ENCODE measurements at regions not wholly inside any gene's neighbourhood (a gene's known extent, or its start where the extent isn't known, plus 50 kb on each side); places are given as distances from the start of the nearest gene placed in this dataset.
A peak's percentile ranks its signal among the peaks of the same experiment; 100 is the strongest.

DNA sequence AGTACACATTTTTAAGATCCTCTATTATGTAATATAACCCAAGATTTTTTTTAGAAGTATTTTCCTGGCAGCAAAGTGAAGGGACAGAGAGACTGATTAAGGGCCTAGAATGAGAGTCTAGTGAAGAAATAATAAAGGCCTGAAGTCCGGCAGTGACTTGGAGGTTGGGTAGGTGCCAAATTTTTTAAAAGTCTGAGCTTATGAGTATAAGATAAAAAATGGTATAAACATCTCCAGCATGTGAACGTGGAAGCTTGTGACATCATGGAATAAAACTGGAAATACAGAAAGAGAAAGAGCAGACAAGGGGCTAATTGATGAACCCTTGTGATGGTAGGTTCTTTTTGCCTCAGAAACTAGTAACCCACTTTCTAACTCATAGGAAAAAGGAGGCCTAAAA lies 174.6 kb downstream of the SUCLA2 start:
- no peak for DNase-seq (ENCODE audit: low spot score)

DNA sequence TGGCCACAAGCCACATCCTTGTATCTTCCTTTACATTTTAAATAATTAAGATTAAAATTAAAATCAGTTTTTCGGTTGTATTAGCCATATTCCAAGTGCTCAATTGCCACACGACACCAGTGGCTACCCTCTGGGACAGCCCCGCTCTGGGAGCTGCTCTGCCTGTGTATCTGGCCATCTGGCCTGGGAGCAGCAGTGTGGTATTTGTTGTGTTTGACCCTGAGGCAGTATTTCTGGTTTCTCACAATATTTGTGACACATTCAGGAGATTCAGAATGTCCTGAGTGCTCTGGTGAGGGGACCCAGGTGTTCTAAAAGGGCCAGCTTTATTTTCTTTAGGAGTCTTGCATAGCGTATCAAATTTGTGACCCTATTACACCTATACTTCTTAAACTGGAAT lies 179.0 kb downstream of the SUCLA2 start:
- DNase-seq (ENCODE audit: low spot score), result no peak

DNA sequence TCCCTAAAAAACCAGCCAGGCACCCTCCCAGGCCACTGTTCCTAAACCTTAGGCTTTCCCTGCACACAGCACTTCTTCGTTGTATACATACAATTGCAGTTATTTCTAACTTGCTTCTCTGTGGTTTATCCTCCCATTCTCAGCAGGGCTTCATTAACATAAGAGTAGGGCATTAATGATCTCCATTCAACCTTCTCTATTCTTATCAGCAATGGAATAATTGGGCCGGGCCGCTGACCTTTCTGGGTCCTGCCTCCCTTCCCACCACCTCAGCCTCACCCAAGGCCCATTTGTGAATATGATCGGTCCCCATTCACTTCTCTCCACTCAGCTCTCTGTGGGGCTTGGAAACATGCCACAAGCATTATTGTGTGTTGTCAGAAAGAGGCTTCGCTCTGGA lies 184.2 kb downstream of the SUCLA2 start:
- DNase-seq (ENCODE audit: low spot score), result no peak

DNA sequence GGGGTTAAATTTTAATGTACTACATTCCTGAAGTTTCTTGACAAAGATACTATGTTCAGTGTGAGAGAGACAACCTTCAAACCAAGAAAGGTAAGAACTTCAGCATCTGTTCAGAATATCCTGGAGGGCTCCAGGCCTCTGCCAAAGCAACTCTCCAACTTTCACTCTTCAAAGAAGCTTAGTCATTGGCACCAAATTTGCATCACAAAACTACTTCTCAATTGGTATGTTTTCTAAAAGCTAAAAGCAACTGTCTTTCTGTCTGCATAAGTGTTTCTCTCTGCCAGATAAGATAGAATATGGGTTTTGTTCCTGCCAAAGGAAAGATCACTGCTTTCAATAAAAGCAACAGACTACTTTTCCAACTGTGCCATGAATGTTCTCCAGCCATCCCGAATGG lies 187.4 kb downstream of the SUCLA2 start:
- no peak for DNase-seq (ENCODE audit: low spot score)

DNA sequence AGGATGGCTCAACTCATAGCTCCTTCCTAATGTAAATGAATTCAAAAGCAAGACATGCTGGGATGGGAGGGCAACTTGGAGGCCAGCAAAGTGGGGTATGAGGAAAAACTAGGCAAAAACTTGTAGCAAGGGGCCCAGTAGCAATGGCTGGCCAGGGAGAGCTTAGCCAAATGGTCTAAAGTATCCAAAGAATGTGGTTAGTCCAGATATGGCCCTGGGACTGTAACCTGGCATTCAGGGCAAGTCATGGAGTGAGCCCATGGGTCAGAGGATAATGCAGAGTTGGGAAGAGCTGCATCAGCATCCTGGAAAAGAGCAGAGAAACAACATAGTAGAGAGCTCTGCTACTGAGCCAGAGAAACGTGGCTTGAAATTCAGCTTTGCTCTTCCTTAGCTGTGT lies 191.7 kb downstream of the SUCLA2 start:
- no peak for DNase-seq (ENCODE audit: low spot score)

DNA sequence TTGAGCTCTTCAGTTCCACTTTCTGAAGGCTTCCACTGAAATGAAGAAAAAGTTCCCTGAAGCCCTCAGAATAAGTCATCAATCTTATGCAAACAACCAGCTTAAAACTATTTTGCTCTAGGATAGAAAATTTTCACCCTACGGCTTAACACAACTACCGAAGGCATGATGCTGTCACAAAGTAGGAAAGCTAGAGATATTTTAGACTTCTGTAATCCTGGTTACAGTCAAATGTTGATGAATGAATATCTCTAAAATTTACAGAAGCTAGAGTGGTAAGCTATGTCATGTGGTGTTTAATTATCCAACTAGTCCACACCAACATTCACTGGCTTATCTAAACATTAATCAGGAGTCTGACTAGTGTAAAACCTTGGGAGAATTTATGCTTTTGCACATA lies 197.9 kb downstream of the SUCLA2 start:
- no peak for DNase-seq (ENCODE audit: low spot score)

DNA sequence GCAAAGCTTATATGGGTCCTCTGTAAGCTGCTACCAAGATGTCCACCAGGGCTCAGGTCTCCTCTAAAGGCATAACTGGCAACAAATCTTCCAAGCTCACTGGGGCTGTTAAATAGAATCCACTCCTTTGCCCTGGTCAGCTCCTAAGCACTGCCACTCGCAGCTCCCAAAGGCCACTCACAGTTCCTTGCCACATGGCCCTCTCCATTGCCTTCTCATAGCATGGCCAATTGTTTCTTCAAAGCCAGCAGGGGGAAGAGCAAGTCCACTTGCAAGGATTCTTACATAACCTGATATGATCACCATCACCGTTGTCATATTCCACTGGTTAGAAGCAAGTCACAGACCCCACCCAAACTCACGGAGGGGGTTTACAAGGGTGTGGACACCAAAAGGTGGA lies 199.5 kb downstream of the SUCLA2 start:
- no peak for DNase-seq (ENCODE audit: low spot score)

DNA sequence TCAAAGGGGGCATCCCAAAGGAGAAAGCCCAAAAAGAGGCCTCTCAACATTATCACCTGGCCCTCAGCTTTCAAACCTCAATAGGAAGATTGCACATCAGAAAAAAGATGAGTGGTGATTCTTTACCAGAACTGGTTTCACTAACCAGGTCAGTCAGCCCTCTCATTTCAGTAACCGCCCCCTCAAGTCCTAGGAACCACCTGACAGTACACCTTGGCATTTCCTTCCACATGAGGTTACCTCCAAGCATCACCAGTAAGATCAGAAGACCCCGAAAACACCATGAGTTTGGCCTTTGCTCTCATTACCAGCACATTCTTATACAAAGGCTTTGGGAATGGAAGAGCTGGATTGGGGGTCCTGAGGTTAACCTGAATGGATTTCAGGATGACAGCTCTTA lies 200.5 kb downstream of the SUCLA2 start:
- no peak for DNase-seq (ENCODE audit: low spot score)

DNA sequence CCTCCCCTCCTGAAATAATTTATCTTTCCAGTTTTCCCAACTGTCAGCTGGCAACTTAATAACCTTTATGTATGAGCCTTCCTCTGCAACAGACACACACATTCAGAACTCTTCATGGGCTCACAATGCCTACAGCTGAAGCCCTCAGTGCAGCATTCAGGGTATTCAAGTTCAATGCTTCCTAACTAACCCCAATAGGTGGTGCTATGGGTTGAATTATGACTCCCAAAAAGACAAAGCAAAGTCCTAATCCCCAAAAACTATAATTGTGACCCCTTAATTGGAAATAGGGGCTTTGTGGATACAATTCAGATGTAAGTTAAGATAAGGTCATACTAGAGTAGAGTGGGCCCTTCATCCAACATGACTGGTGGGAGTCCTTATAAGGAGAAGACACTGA lies 202.2 kb downstream of the SUCLA2 start:
- DNase-seq (ENCODE audit: low spot score), result no peak

DNA sequence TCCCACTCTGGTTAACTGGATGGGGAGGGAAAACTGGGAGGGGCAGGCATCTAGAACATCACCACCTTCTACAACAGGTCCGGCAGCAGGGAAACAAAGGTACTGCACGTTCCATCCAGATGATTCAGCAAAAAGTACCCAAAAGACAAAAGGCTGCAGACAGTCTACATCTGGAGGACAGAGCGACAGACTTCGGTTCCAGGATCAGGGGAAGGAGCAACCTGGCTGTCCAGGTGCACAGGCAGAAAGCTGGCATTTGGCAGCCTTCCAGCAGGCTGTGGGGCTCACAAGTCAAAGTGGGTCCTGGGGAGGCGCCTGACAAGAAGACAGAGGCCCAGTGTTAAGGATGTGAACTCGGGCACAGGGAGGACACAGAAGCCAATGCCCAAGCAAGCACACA lies 202.9 kb downstream of the SUCLA2 start:
- DNase-seq (ENCODE audit: low spot score), result no peak

DNA sequence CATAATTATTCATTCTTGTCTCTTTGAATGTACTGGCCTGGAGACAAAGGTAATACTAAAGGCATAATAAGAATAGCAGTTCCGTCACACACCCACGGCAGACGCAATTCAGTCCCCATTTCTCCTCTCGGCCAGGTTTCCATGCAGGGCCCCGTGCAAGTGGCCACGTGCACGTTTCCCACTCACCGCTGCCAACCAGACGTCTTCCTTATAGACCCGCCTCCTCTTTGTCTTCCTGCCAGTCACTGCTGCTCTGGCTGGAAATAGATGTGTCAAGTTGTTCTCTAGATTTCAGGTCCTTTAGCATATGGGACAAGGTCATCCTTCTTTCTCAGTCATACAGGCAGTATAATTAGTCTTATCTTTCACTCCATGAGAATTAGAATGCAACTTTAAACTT lies 204.3 kb downstream of the SUCLA2 start:
- DNase-seq (ENCODE audit: low spot score), result no peak

DNA sequence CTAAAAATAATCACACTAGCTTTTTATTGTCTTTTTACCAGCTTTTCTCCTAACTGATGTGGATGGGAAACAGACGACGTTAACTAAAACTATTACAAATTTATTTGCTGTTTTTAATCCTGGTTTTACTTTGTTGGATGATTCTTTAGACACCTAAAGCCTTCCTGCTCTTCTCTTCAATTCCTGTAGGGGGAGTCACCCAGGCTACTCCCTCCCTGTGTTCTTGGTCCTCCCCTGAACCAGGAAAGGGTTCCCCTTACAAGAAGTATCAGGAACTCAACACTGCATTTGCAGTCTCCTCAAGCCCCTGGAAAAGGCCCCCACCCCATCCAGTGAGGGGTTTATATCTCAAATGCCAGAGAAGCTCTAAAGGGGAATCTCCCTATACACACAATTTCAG lies 206.1 kb downstream of the SUCLA2 start:
- DNase-seq (ENCODE audit: low spot score), result peak; percentile 13

DNA sequence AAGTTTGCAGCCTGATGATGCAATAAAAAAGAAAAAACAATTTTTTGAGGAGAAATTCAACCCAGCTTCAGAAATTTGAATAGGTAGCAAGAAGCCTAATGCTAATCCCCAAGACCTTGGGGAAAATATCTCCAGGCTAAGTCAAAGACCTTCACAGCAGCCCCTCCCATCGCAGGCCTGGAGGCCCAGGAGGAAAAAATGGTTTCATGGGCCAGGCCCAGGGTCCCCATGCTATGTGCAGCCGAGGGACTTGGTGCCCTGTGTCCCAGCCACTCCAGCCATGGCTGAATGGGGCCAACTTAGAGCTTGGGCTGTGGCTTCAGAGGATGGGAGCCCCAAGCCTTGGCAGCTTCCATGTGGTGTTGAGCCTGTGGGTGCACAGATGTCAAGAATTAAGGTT lies 210.3 kb downstream of the SUCLA2 start:
- no peak for DNase-seq (ENCODE audit: low spot score)

DNA sequence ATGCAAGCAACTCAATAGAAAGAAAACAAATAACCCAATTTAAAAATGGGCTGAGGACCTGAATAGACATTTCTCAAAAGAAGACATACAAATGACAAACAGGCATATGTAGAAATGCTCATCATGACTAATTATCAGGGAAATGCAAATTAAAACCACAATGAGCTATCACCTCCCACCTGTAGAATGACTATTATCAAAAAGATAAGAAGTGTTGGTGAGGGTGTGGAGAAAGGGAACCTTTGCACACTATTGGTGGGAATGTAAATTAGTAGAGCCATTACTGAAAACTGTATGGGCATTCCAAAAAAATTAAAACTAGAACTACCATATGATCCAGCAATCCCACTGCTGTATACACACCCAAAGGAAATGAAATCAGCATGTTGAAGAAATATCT lies 212.2 kb downstream of the SUCLA2 start:
- DNase-seq (ENCODE audit: low spot score), result no peak

DNA sequence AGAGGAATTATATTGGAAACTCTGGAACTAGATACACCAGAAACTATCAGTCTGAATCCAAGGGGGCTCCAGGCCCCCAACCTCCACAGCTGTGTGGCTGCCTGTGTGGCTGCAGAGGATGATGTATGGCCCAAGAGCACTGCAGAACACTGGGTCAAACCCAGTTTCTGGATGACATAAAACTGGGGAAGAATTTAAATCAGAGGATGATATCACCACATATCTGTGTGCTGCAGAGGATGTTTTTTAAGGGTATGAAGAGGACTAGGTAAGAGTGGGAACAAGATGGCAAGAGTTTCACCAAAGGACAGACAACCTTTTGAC lies 226.4 kb downstream of the SUCLA2 start:
- no peak for DNase-seq (ENCODE audit: low spot score)

DNA sequence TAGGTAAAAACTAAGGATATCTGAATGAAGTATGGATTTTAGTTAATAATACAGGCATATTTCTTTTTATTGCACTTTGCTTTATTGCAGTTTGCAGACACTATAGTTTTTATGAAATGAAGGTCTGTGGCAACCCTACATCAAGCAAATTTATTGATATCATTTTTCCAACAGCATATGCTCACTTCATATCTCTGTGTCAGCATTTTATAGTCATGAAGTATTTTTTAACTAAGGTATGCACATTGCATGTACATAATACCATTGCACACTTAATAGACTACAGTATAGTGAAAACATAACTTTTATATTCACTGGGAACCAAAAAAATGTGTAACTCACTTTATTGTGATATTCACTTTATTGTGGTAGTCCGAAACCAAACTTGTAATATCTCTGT lies 236.3 kb downstream of the SUCLA2 start:
- DNase-seq (ENCODE audit: low spot score), result no peak

DNA sequence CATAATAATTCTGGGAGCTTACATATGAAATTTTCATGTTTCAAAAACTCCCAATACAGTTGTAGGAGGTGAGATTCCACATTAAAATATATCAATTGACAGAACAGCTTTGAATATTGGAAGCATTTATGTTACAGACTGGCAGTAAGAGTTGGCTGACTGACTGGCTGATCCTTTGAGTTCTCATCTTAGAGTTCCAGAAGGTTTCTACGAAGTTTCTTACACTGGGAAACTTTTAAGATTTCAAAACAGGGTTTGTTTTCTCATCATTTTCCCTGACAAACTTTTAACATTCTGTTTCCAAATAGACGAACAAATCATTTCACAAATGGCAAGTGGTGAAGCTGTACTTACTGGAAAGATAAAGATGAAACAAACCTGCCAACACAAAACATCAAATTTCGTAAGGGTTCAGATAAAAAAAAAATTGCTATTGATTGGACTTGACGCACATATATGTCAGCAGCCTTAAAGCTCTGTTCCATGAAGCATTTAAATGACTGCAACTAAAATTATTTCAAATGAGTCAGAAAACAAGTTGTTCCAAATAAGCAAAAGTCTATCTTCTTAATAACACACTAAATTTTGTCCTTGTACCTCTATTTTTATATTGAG lies 243.5 kb downstream of the SUCLA2 start:
- no peak for DNase-seq (ENCODE audit: low spot score)

DNA sequence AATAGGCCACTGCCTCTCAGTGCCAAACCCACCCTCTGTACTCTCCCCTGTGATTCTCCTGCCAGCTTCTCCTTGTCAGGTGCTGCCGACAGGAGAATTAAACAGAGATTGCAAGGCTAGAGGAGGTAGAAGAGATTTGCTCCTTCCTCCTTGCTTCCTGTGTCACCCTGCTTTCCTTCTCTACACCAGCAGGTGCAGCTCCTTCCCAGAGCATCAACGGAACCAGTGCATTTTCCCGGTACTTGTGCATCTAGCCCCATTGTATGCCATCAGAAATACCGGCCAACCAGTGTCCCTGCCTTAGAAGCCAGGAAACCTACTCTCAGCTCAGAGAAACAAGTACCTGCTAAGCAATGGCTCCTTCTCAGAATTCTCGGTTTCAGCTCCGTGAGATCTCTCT lies 253.2 kb downstream of the SUCLA2 start:
- DNase-seq (ENCODE audit: low spot score), result no peak

DNA sequence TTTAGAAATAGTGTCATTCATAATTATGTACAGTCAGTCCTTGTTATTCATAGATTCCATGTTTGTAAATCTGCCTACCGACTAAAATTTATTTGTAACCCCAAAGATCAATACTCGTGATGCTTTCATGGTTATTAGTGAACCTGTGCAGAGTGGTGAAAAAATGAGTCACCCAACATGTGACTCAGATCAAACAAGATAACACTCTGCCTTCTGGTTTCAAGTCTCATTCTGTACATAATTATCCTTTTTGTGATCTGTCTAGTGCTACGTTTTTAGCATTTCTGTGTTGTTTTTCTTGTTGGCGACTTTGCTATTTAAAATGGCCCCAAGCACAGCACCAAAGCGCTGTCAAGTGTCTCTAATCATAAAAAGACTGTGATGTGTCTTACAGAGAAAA lies 274.7 kb downstream of the SUCLA2 start:
- DNase-seq (ENCODE audit: low spot score), result no peak

DNA sequence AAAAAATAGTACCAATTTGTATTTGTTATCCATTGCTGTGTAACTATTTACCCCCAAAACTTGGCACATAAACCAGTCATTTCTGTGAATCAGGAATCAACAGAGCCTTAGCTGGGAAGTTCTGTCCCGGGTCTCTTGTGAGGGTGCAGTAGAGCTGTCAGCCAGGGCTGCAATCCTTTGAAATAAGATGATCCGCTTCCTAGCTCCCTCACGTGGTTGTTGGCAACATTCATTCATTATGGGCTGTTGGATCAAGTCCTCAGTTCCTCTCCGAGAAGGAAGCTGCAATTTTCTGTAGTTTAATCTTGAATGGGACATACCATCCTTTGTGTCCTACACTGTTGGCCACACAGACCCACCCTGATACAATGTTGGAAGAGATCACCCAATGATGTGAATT lies 277.2 kb downstream of the SUCLA2 start:
- DNase-seq (ENCODE audit: low spot score), result no peak

DNA sequence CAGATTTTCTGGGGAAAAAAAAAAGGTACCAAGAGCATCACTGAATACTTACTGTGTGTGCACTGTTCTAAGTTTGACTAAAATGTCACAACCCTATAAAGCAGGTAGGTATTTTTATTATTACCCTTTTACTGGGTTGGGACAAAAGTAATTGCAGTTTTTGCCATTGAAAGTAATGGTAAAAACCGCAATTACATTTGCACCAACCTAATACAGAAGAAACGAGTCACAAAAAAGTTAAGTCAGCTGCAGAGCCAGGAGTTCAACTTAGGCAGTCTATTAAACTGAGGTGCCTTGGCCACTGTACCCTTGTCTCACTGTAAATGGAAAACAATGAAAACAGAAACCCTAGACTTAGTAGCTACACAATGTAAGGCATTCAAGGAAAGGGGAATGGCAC lies 281.9 kb downstream of the SUCLA2 start:
- no peak for DNase-seq (ENCODE audit: low spot score)

DNA sequence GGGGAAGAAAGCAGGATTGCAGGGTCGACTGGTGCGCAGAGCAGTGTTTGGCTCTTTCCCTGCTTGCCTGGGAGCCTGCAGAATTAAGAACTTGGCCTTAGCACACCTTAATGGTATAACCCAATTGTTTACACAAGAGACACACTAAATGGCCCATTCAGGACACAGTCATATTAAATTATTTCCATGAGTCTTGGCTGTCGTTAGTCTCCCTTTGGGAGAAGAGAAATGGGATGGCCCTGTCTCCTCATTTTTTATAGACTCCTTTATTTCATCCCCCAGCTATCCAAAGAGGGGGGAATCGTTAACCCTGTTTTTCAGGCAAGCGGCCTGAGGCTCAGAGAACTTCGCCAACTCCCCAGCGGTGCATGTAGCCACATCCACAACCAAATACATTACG lies 282.5 kb downstream of the SUCLA2 start:
- DNase-seq (ENCODE audit: low spot score), result no peak

DNA sequence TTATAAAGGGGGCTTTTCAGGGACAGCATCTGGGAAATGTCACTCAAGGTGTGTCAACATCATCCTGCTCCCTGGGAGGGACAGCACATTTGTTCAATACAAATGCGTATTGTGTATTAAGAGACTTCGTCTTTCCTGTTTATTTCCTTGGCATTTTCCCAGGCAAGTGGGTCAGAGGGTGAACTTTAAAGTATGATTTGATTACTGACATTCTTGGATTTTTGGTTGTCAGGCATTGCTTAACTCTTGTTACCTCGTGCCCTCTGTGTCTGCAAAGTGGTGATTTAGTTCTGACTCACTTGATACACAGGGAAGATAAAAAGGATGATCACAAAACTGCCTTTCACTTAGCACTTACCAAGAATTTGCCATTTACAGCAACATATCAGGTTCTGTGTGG lies 292.7 kb downstream of the SUCLA2 start:
- DNase-seq (ENCODE audit: low spot score), result no peak

DNA sequence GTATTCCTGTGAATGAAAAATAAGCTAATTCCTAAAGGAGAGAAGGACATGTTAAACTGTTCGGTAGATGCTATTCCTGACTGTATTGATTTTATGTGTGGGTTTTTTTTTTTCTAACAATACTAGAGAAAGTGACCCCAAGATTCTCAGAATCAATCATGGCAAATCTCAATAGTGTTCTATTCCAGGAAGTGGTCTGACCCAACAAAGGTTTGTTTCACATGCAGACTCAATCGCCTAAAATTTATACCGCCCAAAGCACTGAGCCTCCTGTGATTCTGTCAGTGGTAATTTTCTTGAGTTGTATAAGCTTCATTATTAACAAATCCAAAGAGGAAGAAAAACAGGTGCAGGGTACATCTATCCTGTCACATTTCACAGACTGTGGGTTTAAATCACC lies 293.7 kb downstream of the SUCLA2 start:
- no peak for DNase-seq (ENCODE audit: low spot score)

DNA sequence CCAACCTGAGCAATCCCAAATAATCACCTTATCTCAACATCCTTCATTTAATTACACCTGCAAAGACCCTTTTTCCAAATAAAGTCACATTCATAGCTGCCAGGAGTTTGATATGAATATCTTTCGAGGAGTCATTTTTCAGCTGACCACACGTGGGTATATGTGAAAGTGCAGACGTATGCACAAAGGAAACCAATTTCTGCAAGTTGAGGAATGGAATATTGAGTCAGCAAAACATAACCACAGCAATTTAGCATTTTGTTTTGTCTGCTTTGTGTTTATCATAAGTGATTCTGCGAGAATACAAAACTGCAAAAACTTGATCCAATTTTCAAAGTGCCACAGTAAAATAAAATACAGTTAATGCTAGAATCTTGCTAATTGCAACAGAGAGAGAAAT lies 295.9 kb downstream of the SUCLA2 start:
- no peak for DNase-seq (ENCODE audit: low spot score)
